ENCODE measurements at regions not wholly inside any gene's neighbourhood (a gene's known extent, or its start where the extent isn't known, plus 50 kb on each side); places are given as distances from the start of the nearest gene placed in this dataset.
A peak's percentile ranks its signal among the peaks of the same experiment; 100 is the strongest.

DNA sequence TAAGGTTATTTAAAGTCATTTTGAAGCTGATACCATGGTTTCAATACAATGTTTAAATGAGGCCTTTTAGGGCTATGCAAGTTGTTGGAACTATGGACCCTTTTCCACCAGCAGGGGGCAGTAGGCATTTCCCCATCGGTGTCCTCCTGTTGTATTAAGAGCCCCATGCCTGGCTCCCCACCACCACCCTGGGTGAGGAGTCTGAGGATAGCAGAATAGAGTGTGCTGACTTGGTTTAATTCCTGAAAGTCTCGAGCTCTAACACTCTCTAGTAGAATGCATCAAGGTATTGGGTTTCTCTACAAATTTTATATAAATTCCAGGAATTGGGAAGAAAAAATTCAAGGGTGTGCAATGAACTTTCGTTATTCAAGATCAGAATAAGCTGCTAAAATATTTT, 234.8 kb upstream of the JADE1 start:
- TF ChIP-seq POLR2AphosphoS5 (IDR thresholded peaks at IDR 0.05): no peak
- TF ChIP-seq, protein P1, sequence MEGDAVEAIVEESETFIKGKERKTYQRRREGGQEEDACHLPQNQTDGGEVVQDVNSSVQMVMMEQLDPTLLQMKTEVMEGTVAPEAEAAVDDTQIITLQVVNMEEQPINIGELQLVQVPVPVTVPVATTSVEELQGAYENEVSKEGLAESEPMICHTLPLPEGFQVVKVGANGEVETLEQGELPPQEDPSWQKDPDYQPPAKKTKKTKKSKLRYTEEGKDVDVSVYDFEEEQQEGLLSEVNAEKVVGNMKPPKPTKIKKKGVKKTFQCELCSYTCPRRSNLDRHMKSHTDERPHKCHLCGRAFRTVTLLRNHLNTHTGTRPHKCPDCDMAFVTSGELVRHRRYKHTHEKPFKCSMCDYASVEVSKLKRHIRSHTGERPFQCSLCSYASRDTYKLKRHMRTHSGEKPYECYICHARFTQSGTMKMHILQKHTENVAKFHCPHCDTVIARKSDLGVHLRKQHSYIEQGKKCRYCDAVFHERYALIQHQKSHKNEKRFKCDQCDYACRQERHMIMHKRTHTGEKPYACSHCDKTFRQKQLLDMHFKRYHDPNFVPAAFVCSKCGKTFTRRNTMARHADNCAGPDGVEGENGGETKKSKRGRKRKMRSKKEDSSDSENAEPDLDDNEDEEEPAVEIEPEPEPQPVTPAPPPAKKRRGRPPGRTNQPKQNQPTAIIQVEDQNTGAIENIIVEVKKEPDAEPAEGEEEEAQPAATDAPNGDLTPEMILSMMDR (IDR thresholded peaks at IDR 0.05): peak in 4 of 7 experiments; percentile 44 to 63 (median 56)
- TF ChIP-seq POLR2A (IDR thresholded peaks at IDR 0.05): no peak
- TF ChIP-seq EP300 (IDR thresholded peaks at IDR 0.05): no peak
